Brain microvascular endothelial cell (primary cell): ENCODE measurements at regions not wholly inside any gene's neighbourhood (a gene's known extent, or its start where the extent isn't known, plus 50 kb on each side); places are given as distances from the start of the nearest gene placed in this dataset.

ENCODE experiments used
- DNase-seq: peaks from one replicate; pipeline ENCODE4 v3.0.0-alpha.2; 2020
- H3K27ac ChIP-seq: fragments of 250-450 bp; sonication (Bioruptor Pico); 2 replicates; pipeline ENCODE4 v1.5.1; 2020; ENCODE audit warnings: mild to moderate bottlenecking, moderate library complexity
- H3K27me3 ChIP-seq: fragments of 250-450 bp; sonication (Bioruptor Pico); replicated peaks from 2 replicates; pipeline ENCODE4 v1.5.1; 2020; ENCODE audit warnings: mild to moderate bottlenecking
- H3K36me3 ChIP-seq: fragments of 250-450 bp; sonication (Bioruptor Pico); replicated peaks from 2 replicates; pipeline ENCODE4 v1.5.1; 2020; ENCODE audit warnings: mild to moderate bottlenecking
- H3K4me3 ChIP-seq: 2 replicates; pipeline ENCODE4 v1.5.1; 2011; ENCODE audit warnings: low read depth, mild to moderate bottlenecking, control low read depth, low read length, moderate library complexity
- in situ Hi-C: cut with HindIII; loops from 2 replicates; pipeline ENCODE4 v1.10.0; 2017; ENCODE audit warnings: low sequenced_read_pairs, low pct_ligation_motif_present
- TF ChIP-seq, protein P1 (sequence below): IDR thresholded peaks from 2 replicates; pipeline ENCODE4 v1.5.1; 2011; ENCODE audit warnings: low read depth, mild to moderate bottlenecking, moderate library complexity, low read length, control low read depth, inconsistent platforms; ENCODE audit errors: missing control alignments

DNA sequence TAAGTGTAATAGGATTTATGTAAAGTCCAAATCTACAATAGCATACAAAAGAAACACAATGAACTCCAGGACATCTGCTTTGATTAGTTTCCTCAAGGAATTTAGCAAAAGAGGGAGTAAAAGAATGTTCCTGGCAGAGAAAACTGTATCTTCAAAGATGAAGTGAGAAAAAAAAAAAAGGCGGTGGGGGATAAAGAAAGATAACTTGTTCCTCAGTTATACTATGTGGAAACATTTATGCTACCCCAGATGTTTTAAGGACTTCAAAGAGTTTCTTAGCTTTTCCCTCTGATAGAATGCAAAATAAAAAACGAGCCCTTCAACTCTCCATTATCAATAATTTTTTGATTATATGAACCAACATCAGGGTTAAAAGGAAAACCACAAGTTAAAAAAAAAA, 908.9 kb upstream of the ADGRL2 start:
- DNase-seq = no peak
- in situ Hi-C loops = no loop called here
- Histone ChIP-seq H3K27me3 (no peaks in the 10 kb centered on the region), H3K4me3 (no peak overlapping the region), H3K36me3 (no peaks in the 10 kb centered on the region), H3K27ac (no peak overlapping the region)
- TF ChIP-seq, protein P1, sequence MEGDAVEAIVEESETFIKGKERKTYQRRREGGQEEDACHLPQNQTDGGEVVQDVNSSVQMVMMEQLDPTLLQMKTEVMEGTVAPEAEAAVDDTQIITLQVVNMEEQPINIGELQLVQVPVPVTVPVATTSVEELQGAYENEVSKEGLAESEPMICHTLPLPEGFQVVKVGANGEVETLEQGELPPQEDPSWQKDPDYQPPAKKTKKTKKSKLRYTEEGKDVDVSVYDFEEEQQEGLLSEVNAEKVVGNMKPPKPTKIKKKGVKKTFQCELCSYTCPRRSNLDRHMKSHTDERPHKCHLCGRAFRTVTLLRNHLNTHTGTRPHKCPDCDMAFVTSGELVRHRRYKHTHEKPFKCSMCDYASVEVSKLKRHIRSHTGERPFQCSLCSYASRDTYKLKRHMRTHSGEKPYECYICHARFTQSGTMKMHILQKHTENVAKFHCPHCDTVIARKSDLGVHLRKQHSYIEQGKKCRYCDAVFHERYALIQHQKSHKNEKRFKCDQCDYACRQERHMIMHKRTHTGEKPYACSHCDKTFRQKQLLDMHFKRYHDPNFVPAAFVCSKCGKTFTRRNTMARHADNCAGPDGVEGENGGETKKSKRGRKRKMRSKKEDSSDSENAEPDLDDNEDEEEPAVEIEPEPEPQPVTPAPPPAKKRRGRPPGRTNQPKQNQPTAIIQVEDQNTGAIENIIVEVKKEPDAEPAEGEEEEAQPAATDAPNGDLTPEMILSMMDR = no peak

GRCh38 chr1:80882553-80882952, 918.2 kb upstream of the ADGRL2 start:
- H3K4me3 ChIP-seq = no peak overlapping the region
- peak; percentile 59 for DNase-seq
- TF ChIP-seq, protein P1 = no peak
- no peaks in the 10 kb centered on the region for H3K27me3 ChIP-seq
- no peaks in the 10 kb centered on the region for H3K36me3 ChIP-seq
- no peak overlapping the region for H3K27ac ChIP-seq
- in situ Hi-C loops = no loop called here

DNA sequence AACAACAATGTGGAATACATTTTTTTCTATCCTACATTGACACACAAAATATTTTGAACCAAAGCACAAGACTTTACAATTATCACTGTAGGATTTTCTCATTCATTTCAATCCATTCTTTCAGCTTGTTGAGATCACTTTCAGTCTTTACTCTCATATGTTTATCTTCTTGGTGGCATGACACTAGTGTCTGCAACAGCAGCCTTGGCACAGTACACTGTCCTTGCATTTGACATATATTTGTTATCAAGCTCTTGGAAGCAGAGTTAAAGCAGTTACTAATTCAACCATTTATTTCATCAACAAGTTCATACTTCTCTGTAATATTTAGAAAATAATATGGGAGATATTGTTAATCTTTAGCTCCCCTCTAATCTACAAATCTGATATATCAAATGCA, 922.4 kb upstream of the ADGRL2 start:
- Histone ChIP-seq H3K4me3 (no peak overlapping the region), H3K27ac (no peak overlapping the region), H3K36me3 (no peaks in the 10 kb centered on the region), H3K27me3 (no peaks in the 10 kb centered on the region)
- in situ Hi-C loops = no loop called here
- no peak for DNase-seq
- TF ChIP-seq, protein P1 = no peak

DNA sequence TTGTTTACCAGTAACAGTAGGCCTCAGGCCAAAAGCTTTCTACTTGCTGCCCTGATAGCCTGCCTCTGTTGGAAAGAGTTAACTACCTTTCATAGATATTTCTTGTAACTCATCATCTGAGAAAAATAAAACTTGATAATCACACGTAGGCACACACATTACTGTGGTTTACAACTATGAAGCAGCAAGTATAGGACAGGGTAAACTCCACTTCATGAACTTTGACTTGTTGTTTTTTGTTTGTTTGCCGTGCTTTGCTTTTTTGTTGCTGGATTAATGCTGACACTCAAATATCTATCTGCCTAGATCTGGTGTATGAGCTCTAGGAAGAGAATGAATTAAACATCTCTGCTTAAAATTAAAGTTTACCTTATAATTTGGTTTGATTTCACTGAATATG, 924.7 kb upstream of the ADGRL2 start:
- no peak overlapping the region for H3K27ac ChIP-seq
- no peaks in the 10 kb centered on the region for H3K27me3 ChIP-seq
- in situ Hi-C loops = no loop called here
- DNase-seq = no peak
- H3K4me3 ChIP-seq = no peak overlapping the region
- no peaks in the 10 kb centered on the region for H3K36me3 ChIP-seq
- TF ChIP-seq, protein P1 = no peak

DNA sequence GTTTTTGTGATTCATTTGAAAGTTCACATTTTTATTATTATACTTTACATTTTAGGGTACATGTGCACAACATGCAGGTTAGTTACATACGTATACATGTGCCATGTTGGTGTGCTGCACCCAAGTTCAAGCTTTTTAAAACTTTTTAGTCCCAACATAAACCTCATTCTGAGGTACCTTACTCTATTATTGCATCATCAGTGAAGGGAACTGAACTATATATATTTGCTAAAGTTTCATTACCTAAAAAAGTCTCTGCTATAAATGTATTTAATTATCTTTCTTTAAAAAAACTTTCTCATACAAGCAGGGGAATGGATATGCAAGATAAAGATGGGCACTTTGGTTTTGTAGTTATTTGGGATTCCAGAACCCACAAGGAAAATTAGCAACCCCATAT, 931.4 kb upstream of the ADGRL2 start:
- Histone ChIP-seq H3K27me3 (no peaks in the 10 kb centered on the region), H3K4me3 (no peak overlapping the region), H3K27ac (no peak overlapping the region), H3K36me3 (no peaks in the 10 kb centered on the region)
- TF ChIP-seq, protein P1 = no peak
- in situ Hi-C loops = no loop called here
- no peak for DNase-seq

GRCh38 chr1:80847904-80848303, 952.8 kb upstream of the ADGRL2 start:
- no peak for DNase-seq
- Histone ChIP-seq H3K27me3 (no peaks in the 10 kb centered on the region), H3K4me3 (no peak overlapping the region), H3K36me3 (no peaks in the 10 kb centered on the region), H3K27ac (no peak overlapping the region)
- TF ChIP-seq, protein P1 = no peak
- in situ Hi-C loops = no loop called here
